ENCODE measurements at regions not wholly inside any gene's neighbourhood (a gene's known extent, or its start where the extent isn't known, plus 50 kb on each side); places are given as distances from the start of the nearest gene placed in this dataset.

DNA sequence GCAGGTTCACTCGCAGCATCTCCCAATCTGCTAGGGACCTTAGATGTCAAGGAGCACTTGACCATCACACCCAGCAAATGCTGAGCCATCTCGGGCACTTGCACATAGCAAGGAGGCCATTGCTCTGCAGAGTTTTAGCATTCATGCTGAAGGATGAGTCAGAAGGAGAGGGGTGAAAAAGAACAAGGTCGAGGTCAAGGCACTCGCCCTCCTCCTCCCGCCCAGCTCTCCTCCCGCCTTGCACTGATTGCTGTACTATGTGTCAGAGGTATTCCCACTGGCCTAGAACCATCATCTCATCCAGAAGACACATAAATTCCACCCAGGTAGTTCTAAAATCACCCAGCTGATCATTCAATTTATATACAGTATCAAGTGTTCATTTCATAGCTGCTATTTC, 255.1 kb upstream of the SP4 start:
- Mint-ChIP-seq H3K36me3 (ENCODE audit: low read depth) (no peaks in the 10 kb centered on the region), H3K4me3 (no peak overlapping the region), H3K9me3 (no peaks in the 10 kb centered on the region), H3K27ac (no peak overlapping the region), H3K4me1 (ENCODE audit: low read depth) (peaks cover 4% of the 10 kb centered on the region), H3K27me3 (peaks cover 67% of the 10 kb centered on the region)
- Histone ChIP-seq H3K9me3 (ENCODE audit: control insufficient read depth in 1 of 2, insufficient read depth in 1 of 2, low read length in 2 of 2) (no peaks in the 10 kb centered on the region), H3K4me3 (ENCODE audit: low read length) (no peak overlapping the region), H3K27ac (ENCODE audit: low read depth in 1 of 2, low read length in 2 of 2) (no peak overlapping the region), H3K27me3 (ENCODE audit: control insufficient read depth in 1 of 2, insufficient read depth in 2 of 2, low read length in 2 of 2) (peaks cover 8 to 24% of the 10 kb centered on the region in 2 experiments), H3K4me1 (ENCODE audit: insufficient read depth, low read length) (no peaks in the 10 kb centered on the region), H3K36me3 (ENCODE audit: insufficient read depth, low read length) (no peaks in the 10 kb centered on the region)
- no peak for ATAC-seq (ENCODE audit: poor library complexity)
- CTCF ChIA-PET = no interaction called here
- DNase-seq = no peak
- intact Hi-C loops (cut with DNase I, micrococcal nuclease) = no loop called here
- TF ChIP-seq, protein P1, sequence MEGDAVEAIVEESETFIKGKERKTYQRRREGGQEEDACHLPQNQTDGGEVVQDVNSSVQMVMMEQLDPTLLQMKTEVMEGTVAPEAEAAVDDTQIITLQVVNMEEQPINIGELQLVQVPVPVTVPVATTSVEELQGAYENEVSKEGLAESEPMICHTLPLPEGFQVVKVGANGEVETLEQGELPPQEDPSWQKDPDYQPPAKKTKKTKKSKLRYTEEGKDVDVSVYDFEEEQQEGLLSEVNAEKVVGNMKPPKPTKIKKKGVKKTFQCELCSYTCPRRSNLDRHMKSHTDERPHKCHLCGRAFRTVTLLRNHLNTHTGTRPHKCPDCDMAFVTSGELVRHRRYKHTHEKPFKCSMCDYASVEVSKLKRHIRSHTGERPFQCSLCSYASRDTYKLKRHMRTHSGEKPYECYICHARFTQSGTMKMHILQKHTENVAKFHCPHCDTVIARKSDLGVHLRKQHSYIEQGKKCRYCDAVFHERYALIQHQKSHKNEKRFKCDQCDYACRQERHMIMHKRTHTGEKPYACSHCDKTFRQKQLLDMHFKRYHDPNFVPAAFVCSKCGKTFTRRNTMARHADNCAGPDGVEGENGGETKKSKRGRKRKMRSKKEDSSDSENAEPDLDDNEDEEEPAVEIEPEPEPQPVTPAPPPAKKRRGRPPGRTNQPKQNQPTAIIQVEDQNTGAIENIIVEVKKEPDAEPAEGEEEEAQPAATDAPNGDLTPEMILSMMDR (IDR thresholded peaks at IDR 0.05) = no peak
- POLR2A ChIA-PET = no interaction called here

DNA sequence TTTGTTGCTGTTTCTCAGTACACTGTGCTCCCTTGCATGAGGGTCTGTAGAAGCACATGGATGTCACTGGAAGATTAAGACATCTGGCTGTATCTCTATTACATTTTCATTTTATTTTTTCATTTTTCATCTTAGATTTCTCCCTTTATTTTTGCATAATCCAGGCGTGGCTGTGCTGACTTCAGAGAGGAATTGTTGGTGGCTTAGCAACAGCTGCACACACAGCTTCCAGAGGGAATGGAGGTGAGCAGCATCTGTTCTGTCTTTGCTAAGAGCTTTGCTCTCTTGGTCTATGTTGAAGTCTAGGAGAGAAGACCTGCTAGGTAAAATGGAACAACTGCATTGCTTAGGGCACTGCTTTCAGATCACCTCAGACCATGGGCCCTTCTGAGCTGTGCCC, 254.4 kb upstream of the SP4 start:
- no peaks in the 10 kb centered on the region for H3K36me3 Mint-ChIP-seq (ENCODE audit: low read depth)
- Histone ChIP-seq H3K4me3 (ENCODE audit: low read length) (no peak overlapping the region), H3K4me1 (ENCODE audit: insufficient read depth, low read length) (no peaks in the 10 kb centered on the region), H3K27ac (ENCODE audit: low read depth in 1 of 2, low read length in 2 of 2) (no peak overlapping the region), H3K36me3 (ENCODE audit: insufficient read depth, low read length) (no peaks in the 10 kb centered on the region), H3K9me3 (ENCODE audit: control insufficient read depth in 1 of 2, insufficient read depth in 1 of 2, low read length in 2 of 2) (no peaks in the 10 kb centered on the region), H3K27me3 (ENCODE audit: control insufficient read depth in 1 of 2, insufficient read depth in 2 of 2, low read length in 2 of 2) (peaks cover 8 to 18% of the 10 kb centered on the region in 2 experiments)
- no peak overlapping the region for H3K4me3 Mint-ChIP-seq
- H3K4me1 Mint-ChIP-seq (ENCODE audit: low read depth) = peaks cover 4% of the 10 kb centered on the region
- no peak for DNase-seq
- no peak for ATAC-seq (ENCODE audit: poor library complexity)
- peaks cover 2% of the 10 kb centered on the region for H3K9me3 Mint-ChIP-seq
- POLR2A ChIA-PET = no interaction called here
- CTCF ChIA-PET = no interaction called here
- peaks cover 62% of the 10 kb centered on the region for H3K27me3 Mint-ChIP-seq
- H3K27ac Mint-ChIP-seq = no peak overlapping the region
- intact Hi-C loops (cut with DNase I, micrococcal nuclease) = no loop called here
- TF ChIP-seq, protein P1 (IDR thresholded peaks at IDR 0.05) = no peak

DNA sequence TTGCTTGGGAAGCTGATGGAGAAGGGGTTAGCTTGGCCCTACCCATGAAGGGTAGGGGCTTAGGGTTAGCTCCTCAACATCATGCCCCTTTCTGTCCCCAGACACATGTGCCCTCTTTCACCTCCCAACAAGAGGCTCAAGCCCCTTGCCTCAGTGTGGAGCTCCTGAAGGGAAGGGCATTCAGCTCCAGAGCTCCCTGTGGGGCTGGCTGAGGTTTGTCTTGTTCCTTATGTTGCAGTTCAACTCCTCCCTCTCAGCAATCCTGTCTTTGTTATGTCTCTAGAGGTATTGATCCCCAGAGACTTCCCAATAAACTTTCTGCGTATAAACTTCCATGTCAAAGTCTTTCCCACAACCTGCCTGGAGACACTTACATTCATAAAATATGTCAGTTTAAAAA, 252.2 kb upstream of the SP4 start:
- H3K36me3 ChIP-seq (ENCODE audit: insufficient read depth, low read length) = no peaks in the 10 kb centered on the region
- intact Hi-C loops (cut with DNase I, micrococcal nuclease) = no loop called here
- H3K27me3 ChIP-seq (ENCODE audit: control insufficient read depth in 1 of 2, insufficient read depth in 2 of 2, low read length in 2 of 2) = peaks cover 0 to 7% of the 10 kb centered on the region in 2 experiments
- Mint-ChIP-seq H3K27me3 (peaks cover 44% of the 10 kb centered on the region), H3K4me3 (no peak overlapping the region), H3K27ac (no peak overlapping the region), H3K36me3 (ENCODE audit: low read depth) (no peaks in the 10 kb centered on the region), H3K9me3 (peaks cover 4% of the 10 kb centered on the region), H3K4me1 (ENCODE audit: low read depth) (no peaks in the 10 kb centered on the region)
- ChIA-PET CTCF (no interaction called here), POLR2A (no interaction called here)
- no peak for DNase-seq
- H3K9me3 ChIP-seq (ENCODE audit: control insufficient read depth in 1 of 2, insufficient read depth in 1 of 2, low read length in 2 of 2) = no peaks in the 10 kb centered on the region
- TF ChIP-seq, protein P1 (IDR thresholded peaks at IDR 0.05) = no peak
- no peak overlapping the region for H3K27ac ChIP-seq (ENCODE audit: low read depth in 1 of 2, low read length in 2 of 2)
- H3K4me3 ChIP-seq (ENCODE audit: low read length) = no peak overlapping the region
- no peaks in the 10 kb centered on the region for H3K4me1 ChIP-seq (ENCODE audit: insufficient read depth, low read length)
- ATAC-seq (ENCODE audit: poor library complexity) = no peak
